Dedifferentiated amniotic fluid mesenchymal stem cell (primary cell): ENCODE measurements at regions not wholly inside any gene's neighbourhood (a gene's known extent, or its start where the extent isn't known, plus 50 kb on each side); places are given as distances from the start of the nearest gene placed in this dataset.

Experiments used
- DNase-seq: peaks from one replicate; pipeline ENCODE4 v3.0.0-alpha.2; 2016; ENCODE audit errors: extremely low spot score

- no peak for DNase-seq
These were observed 270.8 kb downstream of the FOXG1 start for GRCh38 chr14:29037411-29037810.

- no peak for DNase-seq
These were observed 272.6 kb downstream of the FOXG1 start for GRCh38 chr14:29039171-29039570.

GRCh38 chr14:29042551-29042950 is 276.0 kb downstream of the FOXG1 start:
- DNase-seq = no peak

- no peak for DNase-seq
These were observed 277.1 kb downstream of the FOXG1 start for GRCh38 chr14:29043737-29044136.

- no peak for DNase-seq
These were observed 278.6 kb downstream of the FOXG1 start for GRCh38 chr14:29045237-29045636.

- DNase-seq = no peak
These were observed 287.5 kb downstream of the FOXG1 start for GRCh38 chr14:29054119-29054518.

- DNase-seq = no peak
These were observed 289.5 kb downstream of the FOXG1 start for GRCh38 chr14:29056041-29056566.

- no peak for DNase-seq
These were observed 295.1 kb downstream of the FOXG1 start for GRCh38 chr14:29061702-29062101.

- no peak for DNase-seq
These were observed 295.9 kb downstream of the FOXG1 start for GRCh38 chr14:29062466-29062865.

- no peak for DNase-seq
These were observed 296.4 kb downstream of the FOXG1 start for GRCh38 chr14:29062976-29063375.

- DNase-seq = no peak
These were observed 297.8 kb downstream of the FOXG1 start for GRCh38 chr14:29064305-29064900.

- no peak for DNase-seq
These were observed 302.6 kb downstream of the FOXG1 start for GRCh38 chr14:29069228-29069627.

GRCh38 chr14:29075761-29076160 is 309.2 kb downstream of the FOXG1 start:
- DNase-seq = no peak

- no peak for DNase-seq
These were observed 311.3 kb downstream of the FOXG1 start for GRCh38 chr14:29077916-29078315.

- DNase-seq = no peak
These were observed 312.4 kb downstream of the FOXG1 start for GRCh38 chr14:29078810-29079522.

GRCh38 chr14:29085546-29085945 is 319.0 kb downstream of the FOXG1 start:
- no peak for DNase-seq

- DNase-seq = no peak
These were observed 323.3 kb downstream of the FOXG1 start for GRCh38 chr14:29089849-29090248.

GRCh38 chr14:29092121-29092520 is 325.5 kb downstream of the FOXG1 start:
- no peak for DNase-seq

- DNase-seq = no peak
These were observed 330.9 kb downstream of the FOXG1 start for GRCh38 chr14:29097476-29097875.

GRCh38 chr14:29098656-29099055 is 332.1 kb downstream of the FOXG1 start:
- no peak for DNase-seq

- DNase-seq = no peak
These were observed 335.7 kb downstream of the FOXG1 start for GRCh38 chr14:29102266-29102665.

GRCh38 chr14:29102996-29103395 is 336.4 kb downstream of the FOXG1 start:
- DNase-seq = no peak

GRCh38 chr14:29108908-29109307 is 342.3 kb downstream of the FOXG1 start:
- no peak for DNase-seq
